Mesenchymal stem cell (in vitro differentiated cells and primary cell): ENCODE measurements at regions not wholly inside any gene's neighbourhood (a gene's known extent, or its start where the extent isn't known, plus 50 kb on each side); places are given as distances from the start of the nearest gene placed in this dataset.

ENCODE experiments used
- DNase-seq: peaks from one replicate; pipeline ENCODE4 v3.0.0-alpha.2; 2013
- H2AFZ ChIP-seq: one replicate; pipeline ENCODE4 v1.6.1; 2013; ENCODE audit warnings: low read depth, mild to moderate bottlenecking, control low read depth, inconsistent platforms, low read length, moderate library complexity
- H2AK5ac ChIP-seq: 2 replicates; pipeline ENCODE4 v1.6.1; 2013; ENCODE audit warnings: low read length, moderate library complexity, mild to moderate bottlenecking, inconsistent platforms; ENCODE audit not compliant: severe bottlenecking
- H2BK120ac ChIP-seq: one replicate; pipeline ENCODE4 v1.6.1; 2013; ENCODE audit warnings: low read depth, mild to moderate bottlenecking, inconsistent platforms, low read length, moderate library complexity
- H2BK12ac ChIP-seq, 2 experiments: one replicate each; pipeline ENCODE4 v1.6.1; 2013; ENCODE audit warnings: inconsistent platforms in 2 of 2, low read length in 2 of 2, mild to moderate bottlenecking in 2 of 2, moderate library complexity in 2 of 2, control low read depth in 1 of 2
- H2BK15ac ChIP-seq: one replicate; pipeline ENCODE4 v1.6.1; 2013; ENCODE audit warnings: mild to moderate bottlenecking, low read depth, inconsistent platforms; ENCODE audit not compliant: poor library complexity, severe bottlenecking
- H2BK5ac ChIP-seq: 2 replicates; pipeline ENCODE4 v1.6.1; 2013; ENCODE audit warnings: low read depth, mild to moderate bottlenecking, low read length, control low read depth, inconsistent platforms; ENCODE audit not compliant: poor library complexity, severe bottlenecking
- H3K14ac ChIP-seq, 2 experiments: one replicate each; pipeline ENCODE4 v1.6.1; 2013; ENCODE audit warnings: inconsistent platforms in 2 of 2, low read length in 2 of 2, control low read depth in 1 of 2, mild to moderate bottlenecking in 1 of 2, moderate library complexity in 1 of 2
- H3K18ac ChIP-seq, 2 experiments: one replicate each; pipeline ENCODE4 v1.6.1; 2013; ENCODE audit warnings: inconsistent platforms in 2 of 2, low read length in 2 of 2, control low read depth in 1 of 2, low read depth in 1 of 2, mild to moderate bottlenecking in 1 of 2
- H3K23ac ChIP-seq, 2 experiments: one replicate each; pipeline ENCODE4 v1.6.1; 2013; ENCODE audit warnings: inconsistent platforms in 2 of 2, low read length in 2 of 2, mild to moderate bottlenecking in 2 of 2, moderate library complexity in 2 of 2, control low read depth in 1 of 2
- H3K27ac ChIP-seq: 2 replicates; pipeline ENCODE4 v1.5.1; 2013; ENCODE audit warnings: mild to moderate bottlenecking, moderate library complexity, low read length, control low read depth, inconsistent platforms; ENCODE audit not compliant: poor library complexity, severe bottlenecking
- H3K27me3 ChIP-seq, 2 experiments: 2 replicates each; pipeline versions ENCODE4 v1.6.1 to v1.7.0; 2013; ENCODE audit warnings: low read length in 2 of 2, mild to moderate bottlenecking in 2 of 2, moderate library complexity in 2 of 2, control low read depth in 1 of 2, inconsistent platforms in 1 of 2; ENCODE audit not compliant: control insufficient read depth in 1 of 2, insufficient read depth in 1 of 2
- H3K36me3 ChIP-seq, 2 experiments: 2 replicates each; pipeline versions ENCODE4 v1.6.1 to v1.7.0; 2013; ENCODE audit warnings: low read length in 2 of 2, control low read depth in 1 of 2, inconsistent platforms in 1 of 2, low read depth in 1 of 2, mild to moderate bottlenecking in 1 of 2; ENCODE audit not compliant: insufficient read depth in 2 of 2, control insufficient read depth in 1 of 2
- H3K4ac ChIP-seq, 2 experiments: one replicate each; pipeline ENCODE4 v1.6.1; 2013; ENCODE audit warnings: inconsistent platforms in 2 of 2, low read length in 2 of 2, mild to moderate bottlenecking in 2 of 2, moderate library complexity in 2 of 2, control low read depth in 1 of 2, low read depth in 1 of 2
- H3K4me1 ChIP-seq: 2 replicates; pipeline ENCODE4 v1.6.1; 2013; ENCODE audit warnings: low read depth, low read length, control low read depth; ENCODE audit not compliant: control insufficient read depth, insufficient read depth
- H3K4me2 ChIP-seq: 2 replicates; pipeline ENCODE4 v1.6.1; 2013; ENCODE audit warnings: low read length, mild to moderate bottlenecking, inconsistent platforms; ENCODE audit not compliant: poor library complexity, severe bottlenecking
- H3K4me3 ChIP-seq, 2 experiments: 2 replicates each; pipeline versions ENCODE4 v1.5.1 to v1.7.0; 2013; ENCODE audit warnings: low read length in 2 of 2, mild to moderate bottlenecking in 2 of 2, control low read depth in 1 of 2, low read depth in 1 of 2; ENCODE audit not compliant: insufficient read depth in 1 of 2
- H3K79me1 ChIP-seq: replicated peaks from 2 replicates; pipeline ENCODE4 v1.6.1; 2013; ENCODE audit warnings: mild to moderate bottlenecking, control low read depth, low read length, inconsistent platforms; ENCODE audit not compliant: poor library complexity, severe bottlenecking
- H3K9ac ChIP-seq: 2 replicates; pipeline ENCODE4 v1.7.0; 2013; ENCODE audit warnings: mild to moderate bottlenecking, low read length, moderate library complexity
- H3K9me3 ChIP-seq: 2 replicates; pipeline ENCODE4 v1.7.0; 2013; ENCODE audit warnings: mild to moderate bottlenecking, low read length; ENCODE audit not compliant: control insufficient read depth
- H4K8ac ChIP-seq: one replicate; pipeline ENCODE4 v1.6.1; 2013; ENCODE audit warnings: inconsistent platforms, mild to moderate bottlenecking, low read length, moderate library complexity
- H4K91ac ChIP-seq: one replicate; pipeline ENCODE4 v1.6.1; 2013; ENCODE audit warnings: mild to moderate bottlenecking, low read length, inconsistent platforms
- WGBS: methylation state at CpG from one replicate; pipeline ENCODE4 v1.1.7; 2013; ENCODE audit warnings: mixed read lengths; 5-methylcytosine and 5-hydroxymethylcytosine counted together

GRCh38 chr12:125331342-125332052, 266.3 kb downstream of the AACS start:
- peaks cover 0 to 6% of the 10 kb centered on the region in 2 experiments for H3K27me3 ChIP-seq
- no peak overlapping the region for H3K14ac ChIP-seq

GRCh38 chr12:125332900-125333299, 267.7 kb downstream of the AACS start:
- H2BK12ac ChIP-seq: no peak overlapping the region
- H3K23ac ChIP-seq: no peak overlapping the region
- no peak overlapping the region for H3K18ac ChIP-seq
- no peak overlapping the region for H4K8ac ChIP-seq
- no peaks in the 10 kb centered on the region for H3K36me3 ChIP-seq
- H2AFZ ChIP-seq: no peak overlapping the region
- peaks cover 4% of the 10 kb centered on the region for H3K9me3 ChIP-seq
- no peak overlapping the region for H2BK120ac ChIP-seq
- no peaks in the 10 kb centered on the region for H3K79me1 ChIP-seq
- no peak overlapping the region for H3K9ac ChIP-seq
- WGBS: 75% methylated on average over 9 of the region's 11 CpGs
- no peak overlapping the region for H3K27ac ChIP-seq
- no peak for DNase-seq
- no peak overlapping the region for H2BK15ac ChIP-seq
- H3K27me3 ChIP-seq: peaks cover 0 to 6% of the 10 kb centered on the region in 2 experiments
- no peaks in the 10 kb centered on the region for H3K4me1 ChIP-seq
- H2BK5ac ChIP-seq: no peak overlapping the region
- no peak overlapping the region for H2AK5ac ChIP-seq
- no peak overlapping the region for H3K4ac ChIP-seq
- H3K14ac ChIP-seq: no peak overlapping the region
- no peak overlapping the region for H4K91ac ChIP-seq
- H3K4me2 ChIP-seq: no peak overlapping the region
- H3K4me3 ChIP-seq: no peak overlapping the region

More at GRCh38 chr12:125331342-125332052, 266.3 kb downstream of the AACS start:
- Histone ChIP-seq H3K4me1 (no peaks in the 10 kb centered on the region), H2BK5ac (no peak overlapping the region), H2BK12ac (no peak overlapping the region), H2AFZ (no peak overlapping the region), H3K4ac (no peak overlapping the region), H3K79me1 (no peaks in the 10 kb centered on the region), H3K4me3 (peak overlapping the region in 1 of 2 experiments; percentile 81), H3K18ac (no peak overlapping the region), H3K27ac (no peak overlapping the region), H3K4me2 (peak overlapping the region; percentile 67), H2AK5ac (no peak overlapping the region), H4K8ac (no peak overlapping the region), H4K91ac (no peak overlapping the region), H2BK15ac (no peak overlapping the region), H3K36me3 (no peaks in the 10 kb centered on the region), H3K9me3 (peaks cover 4% of the 10 kb centered on the region), H3K9ac (peak overlapping the region; percentile 89), H2BK120ac (no peak overlapping the region), H3K23ac (no peak overlapping the region)
- no peak for DNase-seq
- WGBS: 31% methylated on average over 14 of the region's 16 CpGs

GRCh38 chr12:125336246-125336645, 271.0 kb downstream of the AACS start:
- no peaks in the 10 kb centered on the region for H3K9me3 ChIP-seq
- no peak overlapping the region for H2BK12ac ChIP-seq
- no peak overlapping the region for H2AFZ ChIP-seq
- no peak overlapping the region for H4K8ac ChIP-seq
- no peak overlapping the region for H3K9ac ChIP-seq
- H3K27ac ChIP-seq: no peak overlapping the region
- no peak overlapping the region for H2BK15ac ChIP-seq
- no peaks in the 10 kb centered on the region for H3K4me1 ChIP-seq
- no peak overlapping the region for H2AK5ac ChIP-seq
- no peak overlapping the region for H2BK5ac ChIP-seq
- no peak overlapping the region for H4K91ac ChIP-seq
- H3K4me2 ChIP-seq: no peak overlapping the region
- H3K36me3 ChIP-seq: no peaks in the 10 kb centered on the region
- no peak overlapping the region for H3K23ac ChIP-seq
- H3K14ac ChIP-seq: no peak overlapping the region
- H3K18ac ChIP-seq: no peak overlapping the region
- 64% methylated on average over 4 of the region's 4 CpGs for WGBS
- no peaks in the 10 kb centered on the region for H3K79me1 ChIP-seq
- no peak overlapping the region for H3K4ac ChIP-seq
- no peak overlapping the region for H2BK120ac ChIP-seq
- H3K4me3 ChIP-seq: no peak overlapping the region
- no peaks in the 10 kb centered on the region for H3K27me3 ChIP-seq
- DNase-seq: no peak

- Histone ChIP-seq H4K8ac (no peak overlapping the region), H2BK120ac (no peak overlapping the region), H2AK5ac (no peak overlapping the region), H3K27ac (no peak overlapping the region), H3K79me1 (no peaks in the 10 kb centered on the region), H2AFZ (no peak overlapping the region), H3K4me1 (no peaks in the 10 kb centered on the region), H3K23ac (no peak overlapping the region), H3K36me3 (no peaks in the 10 kb centered on the region), H3K27me3 (no peaks in the 10 kb centered on the region), H2BK15ac (no peak overlapping the region), H2BK5ac (no peak overlapping the region), H4K91ac (no peak overlapping the region), H3K4me2 (no peak overlapping the region), H3K9ac (peak overlapping the region; percentile 66), H3K9me3 (no peaks in the 10 kb centered on the region), H3K4me3 (no peak overlapping the region), H2BK12ac (no peak overlapping the region), H3K4ac (no peak overlapping the region), H3K18ac (no peak overlapping the region), H3K14ac (no peak overlapping the region)
- WGBS: 47% methylated on average over 5 of the region's 5 CpGs
- DNase-seq: no peak
Observed at GRCh38 chr12:125340791-125341190, 275.6 kb downstream of the AACS start.
